ENCODE measurements at regions not wholly inside any gene's neighbourhood (a gene's known extent, or its start where the extent isn't known, plus 50 kb on each side); places are given as distances from the start of the nearest gene placed in this dataset.
"Not testable (repeated sequence)": the region's sequence is repeated elsewhere in the genome, so short reads cannot be mapped to it uniquely, and the experiment has no call there.

GRCh38 chr13:64540976-64541375, 2689.2 kb downstream of the PCDH9 start:
- DNase-seq, result peak; percentile 2

DNA sequence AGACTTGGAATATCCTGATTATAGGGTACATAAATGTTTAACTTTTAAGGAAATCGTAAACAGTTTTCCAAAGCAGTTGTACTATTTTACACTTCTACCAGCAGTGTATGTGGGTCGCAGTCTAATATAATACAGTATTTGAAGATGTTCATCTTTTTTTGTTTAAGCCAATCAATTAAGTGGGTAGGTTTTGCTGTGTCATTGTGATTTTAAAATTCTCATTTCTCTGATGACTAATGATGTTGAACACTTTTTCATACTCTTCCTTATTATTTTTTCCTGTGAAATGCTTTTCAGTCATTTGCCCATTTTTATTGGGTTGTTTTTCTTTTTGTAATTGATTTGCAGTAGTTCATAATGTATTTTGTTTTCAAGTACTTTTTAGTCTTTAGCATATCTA, 2689.7 kb downstream of the PCDH9 start:
- no peak for DNase-seq

DNA sequence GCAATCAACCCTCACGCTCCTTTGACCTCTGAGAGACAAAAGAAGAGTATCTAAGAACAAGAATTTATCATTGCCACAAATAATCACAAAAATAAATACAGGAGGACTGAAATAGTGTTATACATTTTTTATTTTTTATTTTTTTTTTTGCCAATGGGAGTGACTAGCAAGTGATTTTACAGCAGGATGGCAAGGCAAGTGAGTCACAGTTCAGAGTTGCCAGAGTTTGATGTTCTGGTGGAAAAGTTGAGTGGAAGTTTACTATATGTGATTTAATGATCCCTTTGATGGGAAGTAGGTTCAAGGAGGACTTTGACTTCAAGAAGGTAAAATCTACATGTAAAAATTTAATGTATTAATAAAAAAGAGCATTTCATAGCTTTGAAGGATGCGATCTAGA, 2691.4 kb downstream of the PCDH9 start:
- no peak for DNase-seq

DNA sequence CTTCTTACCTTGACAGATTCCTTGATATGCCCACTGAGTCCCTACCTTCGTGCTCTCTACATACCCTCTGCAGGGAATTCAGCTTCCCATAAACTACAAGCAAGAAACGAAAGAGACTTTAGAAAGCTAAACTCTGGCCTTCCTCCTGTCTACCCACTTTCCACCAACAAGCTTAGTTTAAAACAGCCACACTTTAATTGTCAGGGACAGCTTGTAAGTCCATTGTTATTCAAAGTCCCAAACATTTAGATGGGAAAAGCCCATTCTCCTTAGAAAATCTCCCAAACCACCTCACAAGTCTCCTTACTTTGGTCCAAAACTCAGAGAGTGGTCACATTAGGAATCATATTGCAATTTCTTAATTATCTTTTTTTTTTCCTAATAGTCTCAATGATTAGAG, 2695.8 kb downstream of the PCDH9 start:
- no peak for DNase-seq

DNA sequence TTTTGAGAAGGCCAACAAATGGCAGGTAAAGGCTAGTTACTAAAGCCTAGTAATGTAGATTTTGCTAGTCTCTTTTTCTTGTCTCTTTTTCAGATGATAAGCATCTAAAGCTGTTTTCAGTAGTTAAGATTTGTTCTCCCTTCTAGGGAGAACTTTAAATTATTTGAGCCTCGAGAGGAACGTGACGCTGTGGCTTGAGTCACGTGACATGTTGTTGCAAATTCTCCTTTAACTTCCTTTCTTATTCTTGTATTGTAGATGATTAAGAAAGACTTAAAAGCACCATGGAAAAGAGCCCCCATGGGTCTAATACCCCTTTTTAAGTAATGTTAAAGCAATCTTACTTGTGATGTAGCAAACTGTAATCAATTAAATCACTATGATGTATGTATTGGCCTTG, 2698.7 kb downstream of the PCDH9 start:
- DNase-seq, result no peak

DNA sequence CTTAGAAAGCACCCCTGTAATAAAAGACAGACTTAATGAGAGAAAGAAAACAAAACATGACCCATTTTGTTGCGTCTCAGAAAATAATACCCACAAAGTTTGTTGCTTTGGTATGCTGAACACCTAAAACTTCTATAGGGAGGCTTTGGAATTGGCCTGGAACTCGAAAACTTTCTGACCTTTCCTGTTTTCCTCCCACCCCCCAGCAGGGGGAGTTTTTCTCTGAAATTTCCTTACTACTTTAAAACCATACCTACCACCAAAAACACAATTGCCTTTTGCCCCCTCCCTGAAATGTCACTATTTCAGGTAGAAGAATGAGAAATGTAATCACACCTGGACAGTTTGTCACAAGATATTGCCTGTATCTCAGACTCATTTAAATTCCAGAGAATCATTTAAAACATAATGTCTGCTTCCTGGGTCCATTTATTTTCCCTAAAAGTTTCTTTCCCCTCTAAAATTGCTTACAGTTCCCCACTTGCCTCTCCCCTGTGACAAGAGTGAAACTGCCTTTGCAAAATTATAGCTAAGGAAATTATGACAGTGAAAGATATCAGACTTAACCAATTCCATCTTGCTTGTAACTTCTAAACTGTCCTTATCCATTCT, 2700.2 kb downstream of the PCDH9 start:
- DNase-seq, result no peak

DNA sequence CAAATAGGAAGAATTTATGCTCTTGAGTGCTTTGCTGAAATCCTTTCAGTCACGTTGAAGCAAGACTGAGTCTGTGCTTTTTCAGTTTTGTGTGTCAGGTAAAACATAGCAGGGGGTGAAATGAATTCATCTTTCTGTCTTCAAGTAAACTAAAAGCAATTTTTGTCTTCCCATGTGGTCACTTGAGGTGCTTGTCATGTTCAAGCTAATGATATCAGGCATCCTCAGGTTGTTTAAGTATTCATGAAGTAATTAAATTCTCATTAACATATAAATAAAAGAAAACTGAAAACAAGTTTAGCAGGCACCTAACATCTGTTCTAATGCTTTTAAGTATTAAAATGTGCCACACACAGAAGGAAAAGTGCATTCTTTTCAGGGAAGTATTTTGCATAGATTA, 2701.3 kb downstream of the PCDH9 start:
- no peak for DNase-seq

- DNase-seq, result no peak
Observed at GRCh38 chr13:64527561-64527960, 2702.6 kb downstream of the PCDH9 start.

- DNase-seq, result no peak
Observed at GRCh38 chr13:64525687-64526086, 2704.4 kb downstream of the PCDH9 start.

DNA sequence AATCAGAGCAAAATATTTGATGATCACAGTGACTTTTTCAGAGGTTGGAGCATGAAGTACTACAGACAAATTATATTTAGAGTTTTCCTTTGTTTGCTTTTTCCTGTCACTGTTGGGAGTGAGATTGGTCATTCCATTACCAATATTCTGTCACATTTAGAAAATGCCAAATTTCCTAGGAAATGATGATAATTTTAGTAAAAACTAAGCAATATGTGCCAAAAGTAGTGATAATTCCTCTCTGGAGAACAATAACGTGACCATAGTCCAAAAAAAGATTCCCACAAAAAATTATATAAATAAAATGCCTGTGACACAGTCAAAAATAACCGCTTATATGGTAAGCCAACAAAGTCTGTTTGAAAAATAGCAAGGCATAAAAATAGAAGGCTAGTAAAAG, 2719.4 kb downstream of the PCDH9 start:
- peak; percentile 31 for DNase-seq

GRCh38 chr13:64506246-64506645, 2723.9 kb downstream of the PCDH9 start:
- DNase-seq, result no peak

- DNase-seq, result no peak
Observed at GRCh38 chr13:64505336-64505910, 2724.7 kb downstream of the PCDH9 start.

DNA sequence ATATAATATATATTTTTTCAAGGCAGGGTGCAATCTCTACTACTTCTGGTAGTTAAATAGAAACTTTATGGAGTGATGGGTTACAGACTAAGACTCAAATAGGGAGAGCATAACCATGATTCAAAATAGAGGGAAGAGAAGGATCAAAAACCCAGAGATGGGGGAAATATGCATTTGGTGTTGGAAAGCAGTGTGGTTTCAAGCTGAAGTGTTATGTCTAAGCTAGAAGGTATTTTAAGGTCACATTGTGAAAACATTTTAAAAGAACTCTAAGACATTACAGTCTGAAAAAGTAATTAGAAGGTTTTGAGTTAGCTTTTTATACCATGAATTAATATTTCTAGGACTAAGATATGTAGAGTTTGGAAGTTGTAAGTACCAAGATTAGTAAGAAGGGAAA, 2741.4 kb downstream of the PCDH9 start:
- DNase-seq, result no peak

- DNase-seq, result no peak
Observed at GRCh38 chr13:64482373-64482772, 2747.8 kb downstream of the PCDH9 start.

GRCh38 chr13:64480672-64481071, 2749.5 kb downstream of the PCDH9 start:
- peak; percentile 4 for DNase-seq

DNA sequence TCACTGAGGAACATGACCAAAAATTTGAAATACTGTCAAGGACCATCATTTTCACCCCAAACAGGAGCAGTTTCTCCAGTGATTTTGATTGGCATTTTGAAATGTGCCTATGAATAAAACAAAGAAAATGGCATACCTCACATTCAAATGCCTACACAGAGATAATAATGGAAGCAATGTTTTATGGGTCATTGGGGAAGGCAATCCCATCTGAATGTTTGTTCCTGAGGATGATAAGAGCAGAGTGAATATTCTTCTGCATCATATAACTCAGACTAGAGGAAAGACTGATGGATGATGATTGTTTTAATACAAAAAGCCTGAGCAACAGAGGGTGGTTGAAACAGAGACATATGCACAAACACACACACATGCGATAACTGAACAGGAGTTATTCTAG, 2749.9 kb downstream of the PCDH9 start:
- no peak for DNase-seq

DNA sequence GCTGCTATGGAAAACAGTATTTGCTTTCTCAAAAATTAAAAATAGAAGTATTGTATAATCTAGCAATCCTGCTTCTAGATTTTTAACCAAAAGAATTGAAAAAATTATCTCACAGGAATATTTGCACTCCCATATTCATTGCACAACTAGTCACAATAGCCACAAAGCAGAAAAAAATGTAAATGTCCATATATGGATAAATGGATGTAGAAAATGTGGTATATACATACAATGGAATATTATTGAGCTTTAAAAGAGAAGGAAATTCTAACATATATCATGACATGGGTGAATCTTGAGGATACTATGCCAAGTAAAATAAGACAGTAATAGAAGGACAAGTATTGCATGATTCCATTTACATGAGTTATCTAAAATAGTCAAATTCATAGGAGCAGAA, 2753.0 kb downstream of the PCDH9 start:
- DNase-seq, result no peak

DNA sequence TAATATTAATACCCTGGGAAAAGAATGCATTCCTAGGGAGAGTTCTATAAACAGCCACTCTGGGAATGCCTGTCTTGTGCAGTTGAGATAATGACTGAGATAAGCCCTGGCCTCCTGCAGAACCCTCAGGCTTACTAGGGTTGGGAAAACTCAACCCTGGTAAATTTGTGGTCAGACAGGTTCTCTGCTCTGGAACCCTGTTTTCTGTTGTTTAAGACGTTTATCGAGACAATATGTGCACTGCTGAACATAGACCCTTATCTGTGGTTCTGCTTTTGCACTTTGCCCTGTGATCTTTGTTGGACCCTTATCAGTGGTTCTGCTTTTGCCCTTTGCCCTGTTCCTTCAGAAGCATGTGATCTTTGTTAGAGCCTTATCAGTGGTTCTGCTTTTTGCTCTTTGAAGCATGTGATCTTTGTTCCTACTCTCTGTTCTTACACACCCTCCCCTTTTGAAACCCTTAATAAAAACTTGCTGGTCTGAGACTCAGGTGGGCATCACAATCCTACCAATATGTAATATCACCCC, 2754.0 kb downstream of the PCDH9 start:
- not testable (repeated sequence) for DNase-seq

DNA sequence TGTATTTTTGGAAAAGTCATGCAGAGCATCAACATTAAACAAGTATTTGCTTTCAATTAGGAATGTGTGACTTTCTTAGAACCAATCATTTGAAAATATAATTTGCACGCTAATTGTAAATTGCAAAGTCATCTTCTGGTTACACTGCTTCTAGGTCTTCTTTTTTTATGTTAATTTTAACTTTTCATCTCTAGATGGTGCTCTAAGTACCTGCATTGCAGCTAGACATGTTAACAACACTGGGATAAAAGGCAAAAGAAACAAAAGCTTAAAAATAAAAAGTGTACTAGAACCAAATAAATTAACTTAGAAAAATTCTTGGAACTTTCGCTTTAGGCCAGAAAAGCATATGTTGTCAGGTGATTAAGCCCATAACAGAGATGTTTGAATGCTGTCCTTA, 2758.2 kb downstream of the PCDH9 start:
- DNase-seq, result no peak

GRCh38 chr13:64470751-64471150, 2759.4 kb downstream of the PCDH9 start:
- no peak for DNase-seq

DNA sequence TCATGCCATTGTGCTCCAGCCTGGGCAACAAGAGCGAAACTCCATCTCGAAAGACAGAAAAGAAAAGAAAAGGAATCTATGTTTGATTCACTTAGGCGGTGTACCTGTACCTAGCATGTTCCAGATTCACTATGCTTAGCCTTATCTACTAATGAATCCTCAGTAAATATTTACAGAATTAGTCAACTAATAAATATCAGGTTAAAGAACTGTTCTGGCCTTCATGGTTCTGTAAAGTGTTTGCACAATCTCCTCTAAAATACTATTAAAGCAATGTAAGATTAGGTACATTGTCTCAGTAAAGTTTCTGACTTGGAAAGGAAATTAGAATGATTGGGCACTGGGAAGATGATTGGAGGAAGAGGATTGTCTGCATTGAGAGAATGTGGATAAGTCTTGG, 2770.4 kb downstream of the PCDH9 start:
- no peak for DNase-seq

GRCh38 chr13:64457976-64458375, 2772.2 kb downstream of the PCDH9 start:
- DNase-seq, result no peak

- no peak for DNase-seq
Observed at GRCh38 chr13:64455124-64455523, 2775.0 kb downstream of the PCDH9 start.

GRCh38 chr13:64453831-64454230, 2776.3 kb downstream of the PCDH9 start:
- no peak for DNase-seq
